HG03103 (cell line): ENCODE measurements at regions not wholly inside any gene's neighbourhood (a gene's known extent, or its start where the extent isn't known, plus 50 kb on each side); places are given as distances from the start of the nearest gene placed in this dataset.

ENCODE experiments used
- ATAC-seq: cut with Tn5 transposase; IDR thresholded peaks from one replicate; pipeline ENCODE4 v1.9.1; 2021; ENCODE audit warnings: low read depth; ENCODE audit not compliant: unreplicated experiment

- no peak for ATAC-seq
These were observed 315.9 kb upstream of the TGFBR2 start for GRCh38 chr3:30290479-30290878.

- no peak for ATAC-seq
These were observed 314.1 kb upstream of the TGFBR2 start for GRCh38 chr3:30292192-30292893.

DNA sequence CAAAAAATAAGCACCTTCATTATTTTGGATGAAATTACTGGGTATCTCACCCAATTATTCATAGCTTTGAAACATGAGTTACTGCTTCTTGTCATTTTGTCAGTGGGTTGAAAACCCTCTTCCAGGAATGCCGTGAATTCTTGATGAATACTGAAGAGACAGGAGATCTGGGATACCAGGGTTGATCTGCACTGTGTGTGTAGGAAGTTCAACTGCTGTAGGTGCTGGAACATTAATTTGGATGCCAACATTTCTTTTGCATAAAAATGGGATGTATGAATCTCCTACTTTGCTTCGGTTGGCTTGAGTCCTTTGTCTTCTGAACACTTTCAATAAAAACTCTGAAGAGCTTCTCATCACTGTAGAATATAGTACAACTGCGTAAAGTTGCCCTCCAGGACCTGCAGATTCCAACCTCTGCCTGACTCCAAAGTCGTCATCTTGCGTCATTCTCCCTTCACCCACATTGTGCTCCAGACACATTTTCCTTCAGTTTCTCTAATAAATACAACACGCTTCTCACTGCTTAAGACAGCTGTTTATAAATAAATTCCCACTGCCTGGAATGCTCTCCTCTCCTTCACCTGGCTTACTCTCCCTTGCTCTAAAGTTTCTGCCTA is 312.7 kb upstream of the TGFBR2 start:
- no peak for ATAC-seq

GRCh38 chr3:30294241-30294667 is 312.1 kb upstream of the TGFBR2 start:
- ATAC-seq: no peak

DNA sequence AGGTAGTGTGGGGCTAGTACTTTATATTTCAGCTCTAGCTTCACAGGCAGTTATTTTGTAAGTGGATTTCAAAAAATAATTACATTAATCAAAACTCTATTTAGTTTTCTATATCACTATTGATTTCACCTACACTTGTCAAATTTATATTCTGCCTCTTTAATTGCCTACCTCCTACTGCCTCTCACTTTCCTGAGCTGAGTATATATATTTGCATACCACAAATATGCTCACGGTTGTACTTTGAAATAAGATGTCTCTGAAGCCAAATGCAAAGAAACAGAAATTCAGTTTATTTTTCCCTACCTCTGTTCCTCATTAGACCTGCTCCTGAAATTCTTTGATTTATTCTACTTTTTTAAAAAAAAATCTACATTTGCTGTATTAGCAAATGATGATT is 309.3 kb upstream of the TGFBR2 start:
- ATAC-seq: no peak

DNA sequence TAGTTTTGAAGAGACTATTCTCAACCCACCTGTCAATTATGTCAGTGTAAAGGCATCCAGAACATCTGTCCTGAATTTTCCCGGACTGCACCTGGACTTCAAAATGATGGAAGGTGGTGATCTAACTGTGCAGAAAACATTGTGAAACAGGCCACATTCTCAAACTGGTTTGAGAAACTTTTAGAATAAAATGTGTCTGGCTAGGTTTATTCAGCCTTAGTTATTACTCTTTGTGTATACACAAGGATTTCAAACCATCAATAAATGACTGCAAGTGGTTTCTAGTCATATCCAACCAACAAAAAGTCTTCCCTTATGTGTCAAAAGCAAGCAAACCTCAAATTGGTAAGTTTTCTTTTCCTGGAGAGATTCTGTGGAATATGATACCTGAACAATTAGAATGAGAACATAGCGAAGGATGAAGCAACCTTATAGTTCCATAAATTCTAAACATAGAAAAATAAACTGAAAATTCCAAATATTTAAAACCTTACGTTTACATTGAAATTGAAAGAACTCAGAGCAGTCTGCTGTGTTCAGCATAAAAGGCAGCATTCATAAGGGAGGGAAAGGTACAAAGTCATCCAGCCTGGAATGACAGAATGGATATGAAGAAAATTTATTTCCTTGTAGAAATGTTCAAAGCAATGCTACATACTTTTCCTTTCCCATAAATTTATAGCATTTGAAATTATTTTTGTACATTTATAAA is 306.6 kb upstream of the TGFBR2 start:
- no peak for ATAC-seq

DNA sequence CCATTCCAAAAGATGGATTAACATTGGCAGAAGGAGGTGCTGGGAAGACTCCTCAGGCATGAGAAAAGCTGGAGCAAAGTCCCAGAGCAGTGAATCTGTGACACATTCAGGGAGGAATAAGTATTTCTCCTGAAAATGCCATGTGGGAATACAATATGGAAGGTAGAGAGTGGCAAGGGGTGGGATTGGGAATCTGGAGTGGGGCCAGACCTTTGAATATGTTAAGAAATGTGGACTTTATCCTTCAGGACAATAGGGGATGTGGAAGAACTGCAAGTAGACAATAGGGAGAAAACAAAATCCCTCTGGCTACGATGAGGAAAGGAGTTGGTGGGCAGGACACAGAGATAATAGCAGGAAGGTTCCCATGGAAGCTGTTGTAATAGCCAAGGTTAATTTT is 305.6 kb upstream of the TGFBR2 start:
- no peak for ATAC-seq

DNA sequence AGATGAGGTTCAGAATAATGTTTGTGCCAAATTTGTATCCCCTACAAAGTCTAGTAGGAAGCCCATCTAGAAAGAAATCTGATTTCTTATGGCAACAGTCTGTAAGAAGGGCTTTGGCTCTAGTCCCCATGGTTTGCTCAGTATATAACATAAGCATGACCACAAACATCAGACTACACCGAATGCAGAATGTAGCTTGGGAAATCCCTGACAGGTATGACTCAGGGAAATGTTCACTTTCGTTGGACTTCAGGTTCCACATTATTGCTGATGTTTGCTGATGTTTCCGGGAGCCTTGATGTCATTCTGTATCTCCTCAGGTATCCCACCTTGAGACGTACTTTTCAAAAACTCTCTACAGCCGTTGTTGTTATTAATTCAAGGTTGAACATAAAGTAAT is 304.4 kb upstream of the TGFBR2 start:
- ATAC-seq: no peak

GRCh38 chr3:30303770-30304169 is 302.6 kb upstream of the TGFBR2 start:
- no peak for ATAC-seq

DNA sequence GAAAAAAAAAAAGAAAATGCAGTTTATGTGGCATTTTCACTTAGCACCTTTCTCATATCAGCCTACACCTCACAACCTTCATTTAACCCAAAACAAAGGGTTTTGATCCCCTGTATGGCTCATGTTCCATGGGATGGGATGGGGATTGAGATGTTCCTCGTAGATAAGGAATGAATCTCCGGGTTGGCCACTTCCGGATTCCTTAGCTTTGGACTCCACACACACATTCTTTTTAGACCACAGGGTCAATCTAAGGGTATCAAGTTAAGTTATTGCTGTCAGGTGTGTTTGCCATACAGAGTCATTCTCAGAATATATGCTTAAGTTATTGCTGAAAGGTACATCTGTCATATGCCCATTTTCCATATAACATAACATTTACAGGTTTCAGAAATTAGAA is 301.4 kb upstream of the TGFBR2 start:
- no peak for ATAC-seq

GRCh38 chr3:30306896-30307295 is 299.5 kb upstream of the TGFBR2 start:
- no peak for ATAC-seq

DNA sequence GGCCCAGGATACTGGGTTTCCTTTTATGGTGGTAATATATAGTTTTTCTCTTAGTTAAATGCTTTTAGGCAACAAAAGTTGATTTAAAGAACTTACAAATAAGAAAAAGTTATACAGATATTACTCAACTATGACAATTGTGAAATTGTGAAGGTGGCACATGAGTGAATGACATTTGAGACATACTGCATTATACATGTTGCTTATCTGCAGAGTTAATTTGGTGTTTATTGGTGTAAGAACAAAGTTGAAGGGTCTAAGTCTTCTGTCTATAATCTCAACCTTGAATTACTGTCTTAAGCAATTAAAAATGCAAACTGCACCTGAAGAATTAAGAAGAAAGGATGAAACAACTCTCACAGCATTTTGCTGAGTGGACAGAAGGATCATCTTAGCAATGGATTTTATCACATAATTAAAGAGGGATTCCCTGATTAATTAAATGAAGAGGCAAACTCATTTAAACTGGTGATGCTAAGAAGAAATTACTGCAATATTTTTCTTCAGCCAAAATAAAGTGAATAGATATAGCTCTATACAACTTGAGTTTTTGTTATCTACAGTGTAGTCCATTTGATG is 298.9 kb upstream of the TGFBR2 start:
- no peak for ATAC-seq

GRCh38 chr3:30308131-30308530 is 298.3 kb upstream of the TGFBR2 start:
- no peak for ATAC-seq

DNA sequence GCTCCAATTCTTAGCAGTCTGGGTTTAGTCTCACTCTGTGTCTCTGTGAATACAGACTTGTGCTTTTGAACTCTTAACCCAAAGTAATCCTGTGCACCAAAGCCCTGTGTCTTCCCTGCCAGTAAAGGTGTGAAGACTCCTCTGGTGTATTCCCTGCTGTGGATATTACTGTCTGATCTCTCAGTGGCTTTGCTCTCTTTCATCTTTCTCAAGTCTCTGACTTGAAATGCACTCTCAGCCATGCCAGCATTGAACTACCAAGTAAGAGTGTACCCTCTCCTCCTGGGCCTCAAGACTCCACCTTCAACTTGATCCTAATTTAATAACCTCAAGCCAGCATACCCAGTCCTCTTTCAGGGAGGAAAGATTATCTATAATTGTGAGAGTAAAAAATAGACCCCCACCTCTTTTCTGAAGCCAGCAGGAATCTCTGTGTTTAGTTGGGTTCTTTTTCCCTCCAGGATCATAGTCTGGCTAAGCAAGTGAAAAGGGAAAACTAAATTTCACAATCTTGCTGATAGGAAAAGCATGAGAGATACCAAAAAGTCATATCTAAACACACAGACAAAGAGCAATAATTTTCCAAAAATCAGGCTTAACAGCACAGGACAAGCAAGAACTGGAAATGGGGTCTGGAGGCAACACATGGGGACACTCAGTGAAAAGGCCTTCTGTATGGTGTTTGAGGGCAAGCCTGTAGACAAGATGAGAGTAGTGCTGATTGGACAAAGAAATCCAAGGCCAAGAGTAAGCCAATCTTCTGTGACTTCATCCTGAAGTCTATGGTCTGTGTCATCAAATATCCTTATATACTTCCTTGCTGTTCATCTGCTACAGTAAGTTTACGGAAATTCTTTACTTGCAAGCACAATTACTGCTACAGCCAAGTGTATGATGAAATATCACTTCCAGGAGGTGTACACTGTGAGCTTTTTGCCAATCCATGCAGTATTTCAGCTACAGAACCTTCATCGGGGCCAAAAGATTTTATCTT is 296.1 kb upstream of the TGFBR2 start:
- ATAC-seq: no peak

DNA sequence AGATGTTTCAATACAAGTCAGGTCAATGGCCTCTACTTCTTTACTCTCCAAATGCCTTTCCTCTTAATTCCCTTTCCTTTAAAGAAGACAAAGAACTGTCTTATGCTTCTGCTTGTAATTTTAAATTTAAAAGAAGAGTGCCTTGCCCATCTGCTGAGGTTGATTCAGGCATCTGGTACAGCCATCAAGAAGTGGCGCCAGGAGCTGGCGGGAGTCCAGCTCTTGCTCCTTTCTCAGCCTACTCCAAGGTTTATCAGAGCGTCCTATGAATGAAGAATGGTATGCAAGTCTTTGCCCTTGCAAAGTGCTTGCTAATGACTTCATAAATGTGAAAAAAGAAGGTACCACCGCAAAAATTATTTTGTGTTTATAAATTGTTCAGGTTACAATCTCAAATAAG is 294.6 kb upstream of the TGFBR2 start:
- ATAC-seq: no peak

DNA sequence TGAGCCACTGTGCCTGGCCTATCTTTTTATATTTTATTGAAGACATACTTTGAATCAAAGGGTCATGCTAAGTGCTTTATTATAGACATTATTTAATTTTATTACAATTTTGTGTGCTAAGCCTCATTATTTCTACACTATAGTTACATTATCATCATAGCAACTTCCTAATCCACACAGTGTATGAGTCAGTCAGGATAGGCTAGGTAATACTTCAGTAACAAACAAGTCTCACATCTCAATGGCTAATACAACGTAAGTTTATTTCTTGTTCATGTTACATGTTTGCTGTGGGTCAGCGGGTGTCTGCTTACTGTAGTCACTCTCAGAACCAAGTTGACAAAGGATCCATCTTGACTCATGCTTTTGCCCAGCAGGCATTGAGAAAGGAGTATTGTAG is 292.6 kb upstream of the TGFBR2 start:
- ATAC-seq: no peak

GRCh38 chr3:30314757-30315325 is 291.6 kb upstream of the TGFBR2 start:
- no peak for ATAC-seq

- no peak for ATAC-seq
These were observed 291.0 kb upstream of the TGFBR2 start for GRCh38 chr3:30315447-30315846.

DNA sequence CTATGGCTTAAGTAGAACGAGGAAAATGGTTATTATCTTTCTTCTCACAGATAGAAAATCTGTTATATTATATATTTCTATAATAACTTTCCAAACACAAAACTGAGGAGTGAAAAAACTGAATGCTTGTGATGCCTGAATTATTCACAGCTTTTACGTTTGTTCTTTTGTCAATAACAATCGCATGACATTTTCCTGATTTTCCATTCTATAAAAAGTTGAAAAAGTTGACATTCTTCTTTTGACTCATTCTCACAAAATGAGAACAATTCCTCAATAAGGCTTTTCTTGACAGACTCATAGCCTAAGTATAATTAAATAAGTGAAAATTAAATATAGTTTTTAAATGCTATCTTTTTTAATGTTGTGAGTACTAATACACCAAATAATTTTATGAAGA is 288.8 kb upstream of the TGFBR2 start:
- no peak for ATAC-seq

DNA sequence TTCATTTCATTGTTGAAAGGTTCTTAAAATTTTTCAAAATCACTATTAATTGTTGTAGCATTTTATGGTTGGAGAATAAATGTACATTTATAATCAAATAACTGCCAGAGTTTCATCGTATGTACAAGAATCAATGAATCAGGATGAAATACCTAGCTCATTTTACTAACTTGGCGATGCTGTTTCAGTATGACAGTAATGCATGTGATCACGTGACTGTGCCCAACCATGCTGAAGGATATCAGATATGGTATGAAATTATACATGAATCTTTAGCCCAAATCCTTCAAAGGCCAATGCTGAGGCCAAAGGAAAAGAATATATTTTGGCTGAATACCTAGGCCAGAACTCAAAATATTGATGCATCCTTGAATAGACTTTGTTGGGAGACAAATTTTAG is 288.3 kb upstream of the TGFBR2 start:
- no peak for ATAC-seq
